Endothelial cell (in vitro differentiated cells): ENCODE measurements at regions not wholly inside any gene's neighbourhood (a gene's known extent, or its start where the extent isn't known, plus 50 kb on each side); places are given as distances from the start of the nearest gene placed in this dataset.

Source experiments
- DNase-seq: peaks from one replicate; pipeline ENCODE4 v3.0.0; 2021; ENCODE audit warnings: low spot score
- H3K27ac Mint-ChIP-seq: one replicate; pipeline ENCODE4 v1.8.0; 2021; ENCODE audit warnings: mixed read lengths, inconsistent platforms; ENCODE audit not compliant: unreplicated experiment
- H3K27me3 Mint-ChIP-seq: one replicate; pipeline ENCODE4 v1.8.0; 2021; ENCODE audit warnings: mild to moderate bottlenecking, moderate library complexity, mixed read lengths, inconsistent platforms; ENCODE audit not compliant: unreplicated experiment
- H3K36me3 Mint-ChIP-seq: one replicate; pipeline ENCODE4 v1.8.0; 2021; ENCODE audit warnings: mild to moderate bottlenecking, low read depth, mixed read lengths, inconsistent platforms; ENCODE audit not compliant: unreplicated experiment
- H3K4me1 Mint-ChIP-seq: one replicate; pipeline ENCODE4 v1.8.0; 2021; ENCODE audit warnings: mild to moderate bottlenecking, mixed read lengths, inconsistent platforms; ENCODE audit not compliant: unreplicated experiment
- H3K4me3 Mint-ChIP-seq: one replicate; pipeline ENCODE4 v1.8.0; 2021; ENCODE audit warnings: mild to moderate bottlenecking, mixed read lengths, inconsistent platforms; ENCODE audit not compliant: unreplicated experiment
- H3K9me3 Mint-ChIP-seq: one replicate; pipeline ENCODE4 v1.8.0; 2021; ENCODE audit warnings: mixed read lengths, inconsistent platforms; ENCODE audit not compliant: unreplicated experiment
- CTCF ChIP-seq: fragments of 200-600 bp; sonication (generic); IDR thresholded peaks from one replicate; pipeline ENCODE4 v1.5.0; 2021; ENCODE audit warnings: antibody characterized with exemption; ENCODE audit not compliant: unreplicated experiment

GRCh38 chr5:4089087-4089486 is 493.5 kb downstream of the IRX1 start:
- DNase-seq = no peak
- Mint-ChIP-seq H3K4me3 (no peak overlapping the region), H3K27ac (no peak overlapping the region), H3K9me3 (no peaks in the 10 kb centered on the region), H3K4me1 (no peaks in the 10 kb centered on the region), H3K27me3 (peaks cover 6% of the 10 kb centered on the region), H3K36me3 (no peaks in the 10 kb centered on the region)
- no peak for TF ChIP-seq CTCF

DNA sequence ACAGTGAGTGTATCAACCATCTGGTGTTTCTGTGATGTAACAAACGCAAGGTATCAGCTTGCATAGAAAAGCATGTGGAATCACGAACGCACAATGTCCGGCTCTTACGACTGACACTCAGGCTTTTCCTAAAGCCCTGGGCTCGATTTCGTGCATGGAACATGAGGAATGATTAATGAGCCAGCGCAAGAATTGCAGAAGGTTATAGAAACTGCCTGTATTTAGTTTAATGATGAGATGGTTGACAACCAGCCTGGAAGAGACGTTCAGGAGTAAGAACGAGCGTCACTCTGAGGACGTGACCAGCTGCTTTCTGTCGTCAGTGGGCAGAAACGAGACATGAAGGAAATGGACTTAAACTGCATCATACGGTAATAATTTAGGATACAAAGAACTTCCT is 497.6 kb downstream of the IRX1 start:
- no peaks in the 10 kb centered on the region for H3K4me1 Mint-ChIP-seq
- H3K9me3 Mint-ChIP-seq = no peaks in the 10 kb centered on the region
- no peak for TF ChIP-seq CTCF
- H3K36me3 Mint-ChIP-seq = no peaks in the 10 kb centered on the region
- no peak overlapping the region for H3K4me3 Mint-ChIP-seq
- no peak overlapping the region for H3K27ac Mint-ChIP-seq
- H3K27me3 Mint-ChIP-seq = peaks cover 6% of the 10 kb centered on the region
- no peak for DNase-seq

- H3K36me3 Mint-ChIP-seq = no peaks in the 10 kb centered on the region
- no peaks in the 10 kb centered on the region for H3K9me3 Mint-ChIP-seq
- no peak overlapping the region for H3K4me3 Mint-ChIP-seq
- H3K27ac Mint-ChIP-seq = no peak overlapping the region
- DNase-seq = no peak
- peaks cover 6% of the 10 kb centered on the region for H3K27me3 Mint-ChIP-seq
- TF ChIP-seq CTCF = no peak
- H3K4me1 Mint-ChIP-seq = no peaks in the 10 kb centered on the region
Observed at GRCh38 chr5:4093970-4094369, 498.3 kb downstream of the IRX1 start.

- Mint-ChIP-seq H3K27me3 (peaks cover 6% of the 10 kb centered on the region), H3K4me1 (no peaks in the 10 kb centered on the region), H3K9me3 (no peaks in the 10 kb centered on the region), H3K4me3 (no peak overlapping the region), H3K36me3 (no peaks in the 10 kb centered on the region), H3K27ac (no peak overlapping the region)
- no peak for TF ChIP-seq CTCF
- no peak for DNase-seq
Observed at GRCh38 chr5:4095918-4096630, 500.4 kb downstream of the IRX1 start.

GRCh38 chr5:4097199-4097598 is 501.6 kb downstream of the IRX1 start:
- TF ChIP-seq CTCF = no peak
- Mint-ChIP-seq H3K27ac (no peak overlapping the region), H3K4me1 (no peaks in the 10 kb centered on the region), H3K27me3 (peaks cover 5% of the 10 kb centered on the region), H3K9me3 (no peaks in the 10 kb centered on the region), H3K36me3 (no peaks in the 10 kb centered on the region), H3K4me3 (no peak overlapping the region)
- DNase-seq = no peak
